PC-3 (cell line): ENCODE measurements at regions not wholly inside any gene's neighbourhood (a gene's known extent, or its start where the extent isn't known, plus 50 kb on each side); places are given as distances from the start of the nearest gene placed in this dataset.

Source experiments
- ATAC-seq: fragments of 200-7000 bp; cut with Tn5 transposase; 2 replicates; pipeline ENCODE4 v1.9.1; 2020; ENCODE audit warnings: mild to moderate bottlenecking, moderate library complexity
- BruUV-seq: library from RNA; stranded (reverse); fragments of 400-500 nt; replicated peaks from 2 replicates; lab custom pipeline; 2021; lab: Mats Ljungman, UMichigan
- CTCF ChIA-PET: fragments of 300-600 bp; sonication (Branson Sonifier 250); formaldehyde crosslinking; loops from one replicate; lab custom pipeline; 2022; ENCODE audit warnings: antibody characterized with exemption; lab: Charles Lee
- POLR2A ChIA-PET: fragments of 300-600 bp; sonication (Branson Sonifier 250); formaldehyde crosslinking; loops from one replicate; lab custom pipeline; 2022; ENCODE audit warnings: antibody characterized with exemption; ENCODE audit not compliant: unreplicated experiment; lab: Charles Lee
- DNase-seq: peaks from one replicate; pipeline ENCODE4 v3.0.0-alpha.2; 2015
- H2AFZ ChIP-seq: fragments of 300-600 bp; sonication (generic); 2 replicates; pipeline ENCODE4 v1.6.0; 2016; ENCODE audit warnings: antibody characterized with exemption, low read length
- H3F3A ChIP-seq: fragments of 300-600 bp; sonication (generic); one replicate; pipeline ENCODE4 v1.6.0; 2017; ENCODE audit warnings: antibody characterized with exemption, low read length, control low read depth, mild to moderate bottlenecking; ENCODE audit not compliant: unreplicated experiment
- H3K27ac ChIP-seq: fragments of 300-600 bp; sonication (generic); 2 replicates; pipeline ENCODE4 v1.5.1; 2016; ENCODE audit warnings: mild to moderate bottlenecking, low read length
- H3K27me3 ChIP-seq: fragments of 300-600 bp; sonication (generic); 2 replicates; pipeline ENCODE4 v1.6.1; 2016; ENCODE audit warnings: low read length, mixed read lengths
- H3K36me3 ChIP-seq: fragments of 300-600 bp; sonication (generic); 2 replicates; pipeline ENCODE4 v1.6.1; 2016; ENCODE audit warnings: low read depth, mixed run types, low read length, mixed read lengths
- H3K4me1 ChIP-seq: fragments of 300-600 bp; sonication (generic); 2 replicates; pipeline ENCODE4 v1.5.1; 2016; ENCODE audit warnings: low read length; ENCODE audit not compliant: insufficient read depth
- H3K4me2 ChIP-seq: fragments of 300-600 bp; sonication (generic); 2 replicates; pipeline ENCODE4 v1.6.0; 2016; ENCODE audit warnings: low read length
- H3K4me3 ChIP-seq: fragments of 300-600 bp; sonication (generic); 2 replicates; pipeline ENCODE4 v1.5.1; 2016; ENCODE audit warnings: mild to moderate bottlenecking, low read length, mixed read lengths
- H3K79me2 ChIP-seq: fragments of 300-600 bp; sonication (generic); 2 replicates; pipeline ENCODE4 v1.6.1; 2017; ENCODE audit warnings: low read length, mixed read lengths
- H3K9ac ChIP-seq: fragments of 300-600 bp; sonication (generic); 2 replicates; pipeline ENCODE4 v1.6.0; 2016; ENCODE audit warnings: mild to moderate bottlenecking, low read length
- H3K9me2 ChIP-seq: fragments of 300-600 bp; sonication (generic); replicated peaks from 2 replicates; pipeline ENCODE4 v1.6.1; 2016; ENCODE audit warnings: mixed run types, low read length, mixed read lengths
- H3K9me3 ChIP-seq: fragments of 300-600 bp; sonication (generic); 2 replicates; pipeline ENCODE4 v1.6.1; 2016; ENCODE audit warnings: low read length, mixed read lengths
- H4K20me1 ChIP-seq: fragments of 300-600 bp; sonication (generic); 2 replicates; pipeline ENCODE4 v1.6.1; 2016; ENCODE audit warnings: low read length, mixed read lengths
- CTCF ChIP-seq: fragments of 300-600 bp; sonication (generic); conservative IDR thresholded peaks from 2 replicates; pipeline ENCODE4 v1.5.1; 2017; ENCODE audit warnings: antibody characterized with exemption, low read depth, mild to moderate bottlenecking, low read length
- EZH2 ChIP-seq: fragments of 300-600 bp; sonication (generic); IDR thresholded peaks from one replicate; pipeline ENCODE4 v1.6.1; 2017; ENCODE audit warnings: antibody characterized with exemption, mild to moderate bottlenecking, low read length; ENCODE audit not compliant: unreplicated experiment
- EZH2phosphoT487 ChIP-seq: fragments of 300-600 bp; sonication (generic); IDR thresholded peaks from 2 replicates; pipeline ENCODE4 v1.6.1; 2018; ENCODE audit warnings: mild to moderate bottlenecking, antibody characterized with exemption, low read length, borderline replicate concordance
- intact Hi-C: fragments of 100-400 bp; cut with micrococcal nuclease; formaldehyde crosslinking; loops from 2 replicates; pipeline ENCODE4 v1.9.0; 2023

GRCh38 chr1:189084811-189085210, 1392.9 kb downstream of the BRINP3 start:
- no peak overlapping the region for H3K4me2 ChIP-seq
- H3K36me3 ChIP-seq = no peaks in the 10 kb centered on the region
- intact Hi-C loops = no loop called here
- H3K9me2 ChIP-seq = no peaks in the 10 kb centered on the region
- H3K4me3 ChIP-seq = no peak overlapping the region
- no peaks in the 10 kb centered on the region for H3F3A ChIP-seq
- no peak overlapping the region for H2AFZ ChIP-seq
- BruUV-seq = no TSS peak
- DNase-seq (no peak), ATAC-seq (no peak)
- TF ChIP-seq CTCF (no peak), EZH2 (no peak), EZH2phosphoT487 (no peak)
- H3K27me3 ChIP-seq = no peaks in the 10 kb centered on the region
- H3K79me2 ChIP-seq = no peaks in the 10 kb centered on the region
- no peak overlapping the region for H3K9ac ChIP-seq
- no peaks in the 10 kb centered on the region for H3K4me1 ChIP-seq
- H4K20me1 ChIP-seq = no peaks in the 10 kb centered on the region
- ChIA-PET CTCF (no interaction called here), POLR2A (no interaction called here)
- no peaks in the 10 kb centered on the region for H3K9me3 ChIP-seq
- no peak overlapping the region for H3K27ac ChIP-seq

DNA sequence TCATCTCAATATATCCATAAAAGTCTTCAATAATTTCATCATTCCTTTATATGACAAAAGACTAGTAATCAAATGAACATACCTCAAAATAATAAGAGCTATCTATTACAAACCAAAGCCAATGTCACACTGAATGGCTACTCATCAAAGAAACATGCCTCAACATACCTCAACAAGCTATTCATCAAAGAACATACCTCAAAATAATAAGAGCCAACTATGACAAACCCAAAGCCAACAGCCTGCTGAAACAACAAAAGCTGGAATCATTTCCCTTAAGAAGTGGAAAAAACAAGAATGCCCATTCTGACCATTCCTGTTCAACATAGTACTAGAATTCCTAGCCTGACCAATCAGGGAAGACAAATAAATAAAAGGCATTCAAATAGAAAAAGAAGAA, 1373.7 kb downstream of the BRINP3 start:
- Histone ChIP-seq H3K9me3 (no peaks in the 10 kb centered on the region), H3K9ac (no peak overlapping the region), H3K36me3 (no peaks in the 10 kb centered on the region), H3K9me2 (no peaks in the 10 kb centered on the region), H3K4me1 (no peaks in the 10 kb centered on the region), H4K20me1 (no peaks in the 10 kb centered on the region), H2AFZ (no peak overlapping the region), H3K27ac (no peak overlapping the region), H3F3A (no peaks in the 10 kb centered on the region), H3K4me3 (no peak overlapping the region), H3K79me2 (no peaks in the 10 kb centered on the region), H3K27me3 (no peaks in the 10 kb centered on the region), H3K4me2 (no peak overlapping the region)
- intact Hi-C loops = no loop called here
- peak; percentile 17 for DNase-seq
- no TSS peak for BruUV-seq
- CTCF ChIA-PET = no interaction called here
- POLR2A ChIA-PET = no interaction called here
- no peak for TF ChIP-seq EZH2
- no peak for TF ChIP-seq EZH2phosphoT487
- no peak for TF ChIP-seq CTCF
- ATAC-seq = no peak

GRCh38 chr1:189117072-189117770, 1360.4 kb downstream of the BRINP3 start:
- DNase-seq = no peak
- H3K27ac ChIP-seq = no peak overlapping the region
- H3K4me1 ChIP-seq = no peaks in the 10 kb centered on the region
- H3K4me3 ChIP-seq = no peak overlapping the region
- H3F3A ChIP-seq = no peaks in the 10 kb centered on the region
- intact Hi-C loops = no loop called here
- no peaks in the 10 kb centered on the region for H3K27me3 ChIP-seq
- H3K4me2 ChIP-seq = no peak overlapping the region
- H3K9ac ChIP-seq = no peak overlapping the region
- no peaks in the 10 kb centered on the region for H3K79me2 ChIP-seq
- ATAC-seq = no peak
- H3K9me3 ChIP-seq = no peaks in the 10 kb centered on the region
- no peaks in the 10 kb centered on the region for H3K36me3 ChIP-seq
- TF ChIP-seq CTCF = no peak
- no peak for TF ChIP-seq EZH2phosphoT487
- TF ChIP-seq EZH2 = no peak
- no peak overlapping the region for H2AFZ ChIP-seq
- no peaks in the 10 kb centered on the region for H3K9me2 ChIP-seq
- BruUV-seq = no TSS peak
- POLR2A ChIA-PET = no interaction called here
- H4K20me1 ChIP-seq = no peaks in the 10 kb centered on the region
- CTCF ChIA-PET = no interaction called here
